ENCODE measurements at regions not wholly inside any gene's neighbourhood (a gene's known extent, or its start where the extent isn't known, plus 50 kb on each side); places are given as distances from the start of the nearest gene placed in this dataset.

- no peak for TF ChIP-seq EZH2 (IDR thresholded peaks at IDR 0.05)
- TF ChIP-seq POLR2AphosphoS5 (IDR thresholded peaks at IDR 0.05; ENCODE audit: borderline replicate concordance, low read depth, low read length), result no peak
Observed at GRCh38 chr10:117746541-117747448, 204.2 kb downstream of the EMX2 start.
